GM18867 (cell line): ENCODE measurements at regions not wholly inside any gene's neighbourhood (a gene's known extent, or its start where the extent isn't known, plus 50 kb on each side); places are given as distances from the start of the nearest gene placed in this dataset.

Experiments used
- ATAC-seq: cut with Tn5 transposase; IDR thresholded peaks from one replicate; pipeline ENCODE4 v1.9.1; 2021; ENCODE audit warnings: mild to moderate bottlenecking, moderate library complexity; ENCODE audit not compliant: unreplicated experiment

GRCh38 chr18:43875511-43875910 lies 598.2 kb upstream of the SYT4 start:
- ATAC-seq = no peak

GRCh38 chr18:43876286-43876685 lies 599.0 kb upstream of the SYT4 start:
- ATAC-seq = no peak

GRCh38 chr18:43876748-43877147 lies 599.5 kb upstream of the SYT4 start:
- no peak for ATAC-seq

- no peak for ATAC-seq
These were observed 600.5 kb upstream of the SYT4 start for GRCh38 chr18:43877616-43878321.

- no peak for ATAC-seq
These were observed 602.1 kb upstream of the SYT4 start for GRCh38 chr18:43879415-43879814.

DNA sequence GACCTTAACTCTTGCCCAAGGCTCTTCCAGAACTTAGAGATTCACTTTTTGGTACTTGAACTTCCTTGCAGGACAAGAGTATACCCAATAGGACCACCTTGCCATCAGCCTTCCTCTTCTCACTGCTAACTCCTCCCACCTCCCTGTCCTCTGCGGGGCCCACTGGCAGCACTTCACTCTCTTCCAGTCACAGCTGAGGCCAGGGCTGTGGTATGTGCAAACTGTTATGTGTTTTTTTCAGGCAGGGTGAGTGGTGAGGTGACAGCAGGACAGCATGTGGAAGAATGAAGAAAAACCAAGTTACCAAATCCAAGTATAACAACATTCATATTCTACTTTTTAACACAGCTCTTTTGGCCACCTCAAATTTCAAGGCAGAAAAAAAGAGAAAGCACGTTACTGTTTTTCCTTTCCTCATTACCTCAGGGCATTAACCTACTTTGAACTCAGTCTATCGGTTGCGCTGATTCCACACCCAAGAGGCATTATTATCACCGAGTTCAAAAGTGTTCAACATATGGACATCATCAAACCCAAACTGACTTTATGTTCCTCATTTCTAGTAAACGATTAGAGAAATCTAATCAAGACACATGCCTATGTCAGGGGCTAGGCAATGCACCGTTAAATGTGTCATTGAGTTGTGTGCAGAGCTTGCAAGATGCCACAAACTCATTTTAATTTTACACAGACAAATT lies 605.2 kb upstream of the SYT4 start:
- no peak for ATAC-seq

DNA sequence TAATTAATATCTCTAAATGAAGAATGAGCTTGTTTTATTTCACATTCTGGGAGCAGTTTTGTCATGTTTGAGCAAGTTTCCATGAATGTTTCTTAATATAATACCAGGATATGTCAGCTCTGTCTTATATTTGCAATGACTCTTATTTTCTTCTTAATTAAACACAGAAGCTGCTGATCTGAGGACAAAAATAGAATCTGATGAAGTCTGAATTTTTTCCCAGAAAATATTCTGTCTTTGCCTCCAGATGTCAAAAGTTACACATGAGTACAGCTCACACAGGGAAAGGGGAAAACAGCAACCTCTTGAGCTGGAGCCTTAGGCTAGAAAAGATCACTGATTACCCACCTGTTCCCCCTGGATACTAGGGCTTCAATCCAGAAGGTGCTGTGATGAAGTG lies 606.6 kb upstream of the SYT4 start:
- ATAC-seq = no peak

DNA sequence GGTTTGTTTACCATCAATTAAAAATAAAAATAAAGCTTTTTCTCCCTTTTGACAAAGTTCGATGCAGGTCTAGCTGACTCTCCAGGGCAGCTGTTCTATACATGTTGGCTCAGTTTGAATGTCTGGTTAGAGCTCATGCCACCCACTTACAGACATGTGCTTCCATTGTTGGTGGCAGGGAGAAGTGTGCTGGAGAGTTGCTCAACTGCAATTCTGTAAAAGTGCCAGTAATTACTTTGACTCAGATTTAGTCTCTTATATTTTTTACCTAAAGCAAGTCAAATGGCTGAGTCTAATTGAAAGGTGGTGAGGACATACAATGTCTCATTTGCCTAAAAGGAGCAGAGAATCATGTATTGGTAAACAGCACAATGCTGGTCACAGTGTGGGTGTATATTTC lies 609.1 kb upstream of the SYT4 start:
- no peak for ATAC-seq

DNA sequence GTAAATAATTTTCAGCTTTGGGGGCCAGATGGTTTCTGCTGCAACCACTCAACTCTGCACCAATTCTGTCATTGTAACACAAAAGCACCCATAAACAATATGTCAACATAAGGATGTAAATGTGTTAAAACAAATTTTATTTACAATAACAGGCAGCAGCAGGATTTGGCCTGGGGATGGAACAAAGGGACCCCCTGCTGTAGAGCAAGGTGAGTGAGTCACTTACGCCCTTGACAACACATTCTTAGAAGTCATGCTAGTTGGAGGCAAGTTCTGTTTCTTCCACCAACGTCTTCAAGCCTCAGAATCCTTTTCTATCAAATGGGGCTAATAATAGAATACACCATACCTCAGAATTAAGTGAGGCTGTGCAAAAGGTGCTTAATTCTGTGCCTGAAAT lies 610.2 kb upstream of the SYT4 start:
- ATAC-seq = no peak

- ATAC-seq = no peak
These were observed 611.3 kb upstream of the SYT4 start for GRCh38 chr18:43888598-43888997.

DNA sequence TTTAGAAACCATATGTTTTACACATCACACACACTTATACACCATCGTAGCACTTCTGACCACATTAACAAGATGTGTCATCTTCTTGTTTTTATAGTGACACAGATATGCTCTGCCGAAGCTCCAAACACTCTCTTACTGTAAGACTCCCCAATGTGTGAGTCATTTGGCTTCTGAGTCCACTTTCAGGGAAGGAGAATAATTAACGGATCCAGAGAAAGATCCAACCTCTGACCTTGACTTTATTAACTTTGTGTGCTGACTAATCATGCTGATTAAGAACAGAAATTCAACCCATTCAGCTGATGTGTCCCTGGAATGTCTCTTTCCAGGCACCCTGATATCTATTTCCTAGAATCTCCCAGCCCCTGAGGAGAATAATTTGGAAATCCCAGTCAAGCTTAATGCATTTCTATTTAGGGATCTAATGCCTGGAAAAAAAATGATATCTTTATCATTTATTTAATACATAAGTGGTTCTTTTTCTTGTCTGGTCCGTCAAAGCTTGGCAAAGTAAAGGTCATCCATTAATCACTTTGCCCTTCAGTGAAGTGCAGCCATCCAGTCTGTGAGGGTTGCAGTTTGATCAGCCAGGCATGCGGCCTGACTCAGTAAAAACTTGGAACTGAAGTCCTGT lies 615.8 kb upstream of the SYT4 start:
- no peak for ATAC-seq

GRCh38 chr18:43904209-43904837 lies 627.0 kb upstream of the SYT4 start:
- ATAC-seq = no peak

GRCh38 chr18:43914018-43914417 lies 636.7 kb upstream of the SYT4 start:
- no peak for ATAC-seq

- no peak for ATAC-seq
These were observed 639.7 kb upstream of the SYT4 start for GRCh38 chr18:43916984-43917383.

GRCh38 chr18:43917520-43917919 lies 640.2 kb upstream of the SYT4 start:
- ATAC-seq = peak; percentile 49

DNA sequence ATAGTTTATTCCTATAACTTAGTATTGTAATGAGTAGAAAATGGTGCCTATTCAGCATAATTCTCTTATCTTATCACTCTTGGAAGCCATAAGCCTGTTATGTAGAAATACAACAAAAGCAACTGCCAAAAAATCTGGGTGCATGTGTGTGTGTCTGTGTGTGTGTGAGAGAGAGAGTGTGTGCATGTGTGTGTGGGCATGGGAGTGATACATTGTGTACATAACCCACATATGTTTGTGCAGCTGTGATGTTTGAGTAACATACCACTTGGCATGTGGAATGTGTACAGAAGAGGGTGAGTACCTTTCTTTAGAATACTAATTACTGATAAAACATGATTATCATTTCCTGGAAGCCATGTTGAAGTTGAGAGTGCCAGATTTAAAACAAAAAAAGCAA lies 642.3 kb upstream of the SYT4 start:
- ATAC-seq = no peak

GRCh38 chr18:43931439-43931838 lies 654.1 kb upstream of the SYT4 start:
- no peak for ATAC-seq

DNA sequence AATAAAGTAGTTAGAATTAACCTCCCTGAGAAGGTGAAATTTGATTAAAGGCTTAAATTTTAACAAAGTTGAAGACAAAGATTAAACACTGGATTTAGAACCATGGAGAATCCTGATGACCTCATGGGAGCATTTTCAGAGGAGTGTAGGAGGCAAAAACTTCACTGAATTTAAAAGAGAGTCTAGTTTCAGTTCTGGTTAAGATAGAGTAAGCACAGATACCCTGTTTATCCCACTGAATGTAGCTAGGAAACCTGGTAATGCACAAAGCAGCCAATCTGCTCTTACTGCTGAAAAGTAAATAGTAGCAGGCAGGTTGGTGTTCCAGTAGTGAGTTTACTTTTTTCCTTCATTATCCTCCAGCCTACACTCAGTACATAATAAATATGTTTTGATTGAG lies 654.9 kb upstream of the SYT4 start:
- no peak for ATAC-seq

DNA sequence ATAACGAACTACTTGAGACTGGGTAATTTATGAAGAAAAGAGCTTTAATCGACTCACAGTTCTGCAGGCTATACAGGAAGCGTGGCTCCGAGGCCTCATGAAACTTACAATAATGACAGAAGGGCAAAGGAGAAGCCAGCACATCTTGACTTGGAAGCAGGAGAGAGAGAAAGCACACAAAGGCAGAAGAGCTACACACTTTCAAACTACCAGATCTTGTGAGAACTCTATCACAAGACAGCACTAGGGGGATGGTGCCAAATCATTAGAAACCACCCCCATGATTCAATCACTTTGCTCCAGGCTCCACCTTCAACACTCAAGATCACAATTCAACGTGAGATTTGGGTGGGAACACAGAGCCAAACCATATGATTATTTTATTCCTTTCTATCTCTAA lies 655.9 kb upstream of the SYT4 start:
- ATAC-seq = no peak

GRCh38 chr18:43934322-43934721 lies 657.0 kb upstream of the SYT4 start:
- ATAC-seq = no peak

- ATAC-seq = no peak
These were observed 657.6 kb upstream of the SYT4 start for GRCh38 chr18:43934781-43935471.
